MV-4-11 (cell line): ENCODE measurements at regions not wholly inside any gene's neighbourhood (a gene's known extent, or its start where the extent isn't known, plus 50 kb on each side); places are given as distances from the start of the nearest gene placed in this dataset.

ENCODE experiments used
- DNase-seq: peaks from one replicate; lab custom pipeline; 2025; lab: John Stamatoyannopoulos, UW

- no peak for DNase-seq
Measured at GRCh38 chr12:105846331-105846730, 292.4 kb downstream of the NUAK1 start.

- no peak for DNase-seq
Measured at GRCh38 chr12:105847068-105847467, 291.7 kb downstream of the NUAK1 start.

- no peak for DNase-seq
Measured at GRCh38 chr12:105848286-105848685, 290.5 kb downstream of the NUAK1 start.

- DNase-seq, result no peak
Measured at GRCh38 chr12:105850103-105850968, 288.4 kb downstream of the NUAK1 start.

- DNase-seq, result no peak
Measured at GRCh38 chr12:105852496-105852895, 286.3 kb downstream of the NUAK1 start.

- no peak for DNase-seq
Measured at GRCh38 chr12:105852951-105853350, 285.8 kb downstream of the NUAK1 start.

- no peak for DNase-seq
Measured at GRCh38 chr12:105854071-105854470, 284.7 kb downstream of the NUAK1 start.

GRCh38 chr12:105855361-105856047, 283.2 kb downstream of the NUAK1 start:
- DNase-seq, result no peak

- DNase-seq, result no peak
Measured at GRCh38 chr12:105856048-105856405, 282.7 kb downstream of the NUAK1 start.

- DNase-seq, result no peak
Measured at GRCh38 chr12:105858981-105859710, 279.6 kb downstream of the NUAK1 start.

- no peak for DNase-seq
Measured at GRCh38 chr12:105860561-105861207, 278.1 kb downstream of the NUAK1 start.

GRCh38 chr12:105861227-105861626, 277.5 kb downstream of the NUAK1 start:
- no peak for DNase-seq

GRCh38 chr12:105862163-105862821, 276.5 kb downstream of the NUAK1 start:
- DNase-seq, result no peak

- no peak for DNase-seq
Measured at GRCh38 chr12:105864316-105864715, 274.4 kb downstream of the NUAK1 start.

GRCh38 chr12:105864901-105865300, 273.9 kb downstream of the NUAK1 start:
- no peak for DNase-seq

GRCh38 chr12:105865886-105866285, 272.9 kb downstream of the NUAK1 start:
- no peak for DNase-seq

- DNase-seq, result no peak
Measured at GRCh38 chr12:105874121-105874520, 264.6 kb downstream of the NUAK1 start.

GRCh38 chr12:105876396-105876927, 262.3 kb downstream of the NUAK1 start:
- no peak for DNase-seq

- DNase-seq, result no peak
Measured at GRCh38 chr12:105878964-105879363, 259.8 kb downstream of the NUAK1 start.

- no peak for DNase-seq
Measured at GRCh38 chr12:105880824-105881388, 257.8 kb downstream of the NUAK1 start.

- no peak for DNase-seq
Measured at GRCh38 chr12:105882404-105882803, 256.4 kb downstream of the NUAK1 start.
